ENCODE measurements at regions not wholly inside any gene's neighbourhood (a gene's known extent, or its start where the extent isn't known, plus 50 kb on each side); places are given as distances from the start of the nearest gene placed in this dataset.

GRCh38 chr16:9422762-9423513 lies 331.5 kb downstream of the HAPSTR1 start:
- TF ChIP-seq CTCF (conservative IDR thresholded peaks at IDR 0.05 in 1 of 2, IDR thresholded peaks at IDR 0.05 in 1 of 2; ENCODE audit: low read depth in 1 of 2, low read length in 2 of 2): no peak
- no peak for TF ChIP-seq EZH2 (IDR thresholded peaks at IDR 0.05; ENCODE audit: low read length, missing control alignments)

Measured in fibroblast of lung (primary cell).